ENCODE measurements at regions not wholly inside any gene's neighbourhood (a gene's known extent, or its start where the extent isn't known, plus 50 kb on each side); places are given as distances from the start of the nearest gene placed in this dataset.

DNA sequence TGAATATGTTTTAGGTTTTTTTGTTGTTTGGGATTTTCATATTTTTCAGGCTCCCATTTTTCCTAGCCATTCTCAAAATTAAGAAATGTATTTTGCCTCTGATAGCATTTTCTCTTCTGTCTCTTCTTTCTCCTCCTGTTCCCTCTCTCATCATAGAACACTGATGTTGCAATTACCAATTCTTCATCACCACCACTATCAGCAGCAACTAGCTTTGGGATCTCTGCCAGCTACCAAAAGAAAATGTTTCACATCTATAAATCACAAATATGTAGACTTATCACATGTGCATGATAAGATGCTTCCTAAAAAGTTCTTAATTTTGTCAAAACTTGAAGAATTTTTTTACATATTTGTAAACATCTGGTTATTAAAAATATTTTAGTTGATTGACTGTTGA lies 887.1 kb downstream of the MAT2B start:
- FAIRE-seq (no peak), DNase-seq (ENCODE audit: extremely low spot score, insufficient read length, low read depth) (no peak)

GRCh38 chr5:164394686-164395194 lies 889.3 kb downstream of the MAT2B start:
- FAIRE-seq, result no peak
- DNase-seq (ENCODE audit: extremely low spot score, insufficient read length, low read depth), result no peak

- FAIRE-seq (no peak), DNase-seq (ENCODE audit: extremely low spot score, insufficient read length, low read depth) (no peak)
Measured at GRCh38 chr5:164412531-164412930, 907.1 kb downstream of the MAT2B start.

DNA sequence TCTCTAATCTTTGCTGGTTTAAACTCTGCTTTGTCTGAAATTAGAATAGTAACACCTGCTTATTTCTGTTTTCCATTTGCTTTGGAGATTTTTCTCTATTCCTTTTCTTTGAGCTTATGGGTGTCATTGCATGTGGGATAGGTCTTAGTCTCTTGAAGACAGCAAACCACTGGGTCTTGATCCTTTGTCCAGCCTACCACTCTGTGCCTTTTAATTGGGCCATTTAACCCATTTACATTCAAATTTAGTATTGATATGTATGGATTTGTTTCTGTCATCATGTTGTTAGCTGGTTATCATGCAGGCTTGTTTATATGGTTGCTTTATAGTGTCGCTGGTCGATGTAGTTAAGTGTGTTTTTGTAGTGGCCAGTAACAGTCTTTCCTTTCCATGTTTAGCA lies 914.7 kb downstream of the MAT2B start:
- DNase-seq (ENCODE audit: extremely low spot score, insufficient read length, low read depth), result no peak
- no peak for FAIRE-seq

- no peak for DNase-seq (ENCODE audit: extremely low spot score, insufficient read length, low read depth)
- FAIRE-seq, result no peak
Measured at GRCh38 chr5:164422400-164422799, 917.0 kb downstream of the MAT2B start.

- FAIRE-seq (no peak), DNase-seq (ENCODE audit: extremely low spot score, insufficient read length, low read depth) (no peak)
Measured at GRCh38 chr5:164431634-164432304, 926.4 kb downstream of the MAT2B start.

DNA sequence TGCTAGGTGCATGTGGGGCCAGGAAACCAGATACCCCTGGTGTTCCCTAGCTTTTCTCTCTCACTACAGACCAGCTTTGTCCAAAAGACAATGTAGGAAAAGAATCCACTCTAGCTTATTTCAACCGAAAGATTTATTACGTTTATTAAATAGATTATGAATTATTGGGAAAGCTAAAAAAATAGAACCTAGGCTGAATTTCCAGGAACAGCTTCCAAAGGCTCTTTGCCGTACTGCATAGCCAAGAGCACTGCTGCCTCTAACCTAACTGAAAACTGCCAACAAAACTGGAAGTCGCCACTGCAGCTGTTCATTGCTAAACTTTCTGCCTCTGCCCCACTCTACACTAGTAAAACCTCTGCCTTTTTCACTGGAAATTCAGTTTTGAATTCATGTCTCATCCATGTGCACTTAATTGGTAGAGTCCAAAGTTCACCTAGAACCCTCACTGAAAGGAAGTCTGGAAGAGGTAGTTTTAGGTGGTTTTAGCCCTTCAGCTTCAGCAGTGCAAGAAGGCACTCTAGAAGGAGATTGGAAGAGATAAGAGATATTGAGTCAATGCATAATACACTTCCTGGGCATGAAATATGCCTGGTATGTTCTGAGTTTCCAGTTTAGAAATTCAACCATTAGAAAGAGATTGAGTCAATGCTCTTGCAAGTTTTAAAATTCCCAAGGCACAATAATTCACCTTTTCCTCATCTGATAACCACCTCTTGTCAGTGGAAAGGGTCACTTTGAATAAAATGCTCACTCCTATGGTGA lies 927.9 kb downstream of the MAT2B start:
- no peak for DNase-seq (ENCODE audit: extremely low spot score, insufficient read length, low read depth)
- FAIRE-seq, result no peak

GRCh38 chr5:164435576-164435975 lies 930.2 kb downstream of the MAT2B start:
- DNase-seq (ENCODE audit: extremely low spot score, insufficient read length, low read depth), result no peak
- FAIRE-seq, result no peak

DNA sequence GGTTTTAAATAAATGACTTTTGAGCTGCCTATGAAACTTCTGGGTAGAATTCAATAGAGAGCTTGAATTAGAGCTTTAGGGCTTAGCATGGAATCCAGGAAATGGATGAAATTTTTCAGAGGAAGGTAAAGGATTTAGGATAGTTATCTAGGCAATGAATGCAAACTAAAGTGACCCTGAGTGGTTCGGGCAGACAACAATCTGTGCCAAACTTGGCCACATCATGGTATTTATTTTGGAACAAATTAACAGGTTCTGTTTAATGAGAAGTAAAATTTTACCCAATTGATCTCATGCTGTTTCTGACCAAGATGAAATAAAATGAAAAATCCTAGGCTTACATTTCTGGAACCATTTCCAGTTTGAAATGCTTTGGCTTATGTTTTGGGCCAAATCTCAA lies 934.4 kb downstream of the MAT2B start:
- FAIRE-seq (no peak), DNase-seq (ENCODE audit: extremely low spot score, insufficient read length, low read depth) (no peak)

GRCh38 chr5:164449460-164449859 lies 944.0 kb downstream of the MAT2B start:
- DNase-seq (ENCODE audit: extremely low spot score, insufficient read length, low read depth) (no peak), FAIRE-seq (no peak)

DNA sequence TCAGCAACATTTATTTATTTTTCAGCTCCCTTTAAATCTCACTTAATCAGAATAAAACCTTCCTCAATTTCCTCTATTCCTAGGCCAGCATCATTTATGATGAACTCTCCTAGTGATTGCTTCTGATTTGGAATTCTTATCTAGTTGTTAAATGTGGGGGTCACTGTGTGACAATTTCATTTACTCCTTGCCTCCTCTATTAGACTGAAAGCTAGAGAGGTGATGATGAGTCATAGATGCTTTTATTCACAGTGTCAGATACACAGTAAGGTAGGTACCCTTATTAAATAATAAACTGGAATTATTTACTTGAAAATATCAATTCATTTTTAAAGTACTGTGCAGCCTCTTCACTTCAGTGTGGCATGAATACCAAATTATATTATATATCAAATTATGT lies 960.6 kb downstream of the MAT2B start:
- no peak for FAIRE-seq
- no peak for DNase-seq (ENCODE audit: extremely low spot score, insufficient read length, low read depth)

GRCh38 chr5:164470312-164470711 lies 964.9 kb downstream of the MAT2B start:
- no peak for FAIRE-seq

DNA sequence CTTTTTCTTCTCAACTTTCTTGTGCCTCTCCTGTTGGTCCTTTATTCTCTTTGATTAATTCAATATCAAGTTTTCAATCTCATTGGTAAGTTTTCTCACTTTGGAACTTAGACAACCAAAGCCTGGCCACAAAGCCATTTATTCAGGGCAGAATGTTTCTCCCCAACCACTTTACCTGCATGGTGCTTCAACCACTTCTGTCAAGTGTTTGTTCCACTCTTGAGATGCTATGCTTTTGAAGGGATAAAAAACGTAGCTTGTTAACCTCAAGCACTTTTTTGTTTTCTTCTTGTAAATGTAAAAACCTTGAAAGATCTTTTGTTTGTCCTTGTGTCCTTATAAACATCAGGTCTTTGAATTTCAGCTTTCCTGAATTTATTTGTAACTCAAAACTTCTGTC lies 966.7 kb downstream of the MAT2B start:
- DNase-seq (ENCODE audit: extremely low spot score, insufficient read length, low read depth) (no peak), FAIRE-seq (no peak)

More at GRCh38 chr5:164470312-164470711, 964.9 kb downstream of the MAT2B start:
- DNase-seq (ENCODE audit: extremely low spot score, insufficient read length, low read depth), result no peak

DNA sequence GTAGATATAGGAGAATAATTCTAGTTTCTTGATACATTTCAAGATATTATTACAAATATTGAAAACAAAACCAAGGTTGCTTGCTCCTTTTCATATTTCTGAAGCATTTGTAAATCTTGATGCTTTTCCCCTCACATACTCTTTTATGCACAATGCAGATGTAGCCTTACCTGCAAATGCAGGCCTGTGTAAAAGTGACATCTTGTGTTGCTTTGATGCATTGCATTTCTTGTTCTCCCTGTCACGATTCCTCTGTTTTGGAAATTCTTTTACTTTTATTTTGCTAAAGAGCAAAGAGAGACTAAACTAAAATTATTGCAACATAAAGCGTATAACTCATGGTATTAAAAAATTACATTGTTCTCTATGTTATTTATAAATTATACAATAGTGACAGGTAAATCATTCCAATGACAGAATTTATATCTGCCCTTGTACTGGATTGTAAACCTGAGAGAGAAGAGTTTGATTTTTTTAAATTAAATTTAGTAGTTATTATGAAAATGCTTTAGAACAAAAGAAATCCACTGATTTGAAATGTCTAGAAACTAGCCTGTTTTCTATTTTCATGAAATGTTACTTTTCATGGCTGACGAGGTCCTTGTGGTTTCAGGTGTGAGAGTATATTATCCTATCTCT lies 970.0 kb downstream of the MAT2B start:
- DNase-seq (ENCODE audit: extremely low spot score, insufficient read length, low read depth), result no peak

DNA sequence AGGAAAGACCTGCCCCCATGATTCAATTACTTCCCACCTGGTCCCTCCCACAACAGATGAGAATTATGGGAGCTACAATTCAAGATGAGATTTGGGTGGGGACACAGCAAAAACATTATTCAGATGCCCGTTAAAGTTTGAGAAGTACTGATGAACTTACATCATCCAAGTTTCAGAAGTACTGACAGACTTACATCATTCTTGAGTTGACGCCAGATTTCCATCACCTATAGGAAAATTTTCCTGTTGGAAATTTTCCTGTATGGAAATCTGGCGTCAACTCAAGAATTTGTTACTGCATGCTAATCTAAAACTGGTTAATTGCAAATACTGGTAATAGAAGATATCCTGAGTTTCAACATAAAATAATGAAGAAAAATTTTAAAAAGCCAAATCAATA lies 975.9 kb downstream of the MAT2B start:
- DNase-seq (ENCODE audit: extremely low spot score, insufficient read length, low read depth) (no peak), FAIRE-seq (no peak)

More for the DNA sequence above, 970.0 kb downstream of the MAT2B start:
- no peak for FAIRE-seq

GRCh38 chr5:164482351-164482750 lies 976.9 kb downstream of the MAT2B start:
- DNase-seq (ENCODE audit: extremely low spot score, insufficient read length, low read depth) (no peak), FAIRE-seq (no peak)

- DNase-seq (ENCODE audit: extremely low spot score, insufficient read length, low read depth), result no peak
- FAIRE-seq, result no peak
Measured at GRCh38 chr5:164484948-164485347, 979.5 kb downstream of the MAT2B start.

GRCh38 chr5:164487939-164488338 lies 982.5 kb downstream of the MAT2B start:
- DNase-seq (ENCODE audit: extremely low spot score, insufficient read length, low read depth) (no peak), FAIRE-seq (no peak)

DNA sequence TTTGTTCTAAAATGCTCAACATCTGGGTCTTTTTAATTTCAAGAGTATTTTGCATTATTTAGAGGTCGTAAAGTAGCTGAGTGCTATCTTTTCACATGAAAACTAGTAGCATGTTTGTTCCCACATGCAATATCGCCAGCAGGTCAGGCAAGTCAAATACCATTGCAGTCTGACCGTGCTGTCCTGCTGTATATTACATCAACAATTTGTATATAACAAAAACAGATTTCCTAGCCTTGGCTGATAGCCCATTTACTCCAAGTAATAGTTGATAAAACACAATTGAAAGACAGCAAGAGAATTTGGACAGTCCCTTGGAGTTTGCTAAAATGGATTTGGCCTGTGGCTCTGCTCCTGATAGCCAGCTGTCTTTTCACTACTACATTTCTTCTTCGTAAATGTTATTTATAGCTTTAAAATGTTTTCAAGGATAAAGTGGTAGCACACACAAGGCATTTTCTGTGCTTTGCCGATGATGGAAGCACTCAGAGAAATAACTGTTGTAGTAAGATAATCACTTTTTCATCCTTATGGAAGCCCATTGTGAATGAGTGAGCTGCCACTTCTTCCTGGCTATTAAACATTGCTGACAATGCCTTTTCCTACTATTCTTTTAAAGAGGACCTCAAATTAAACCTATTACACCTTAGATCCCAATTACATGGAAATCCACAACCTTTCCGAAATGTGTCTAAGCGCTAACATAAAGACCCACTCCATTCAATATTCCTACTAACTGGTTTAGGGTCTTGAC lies 992.1 kb downstream of the MAT2B start:
- no peak for FAIRE-seq
- no peak for DNase-seq (ENCODE audit: extremely low spot score, insufficient read length, low read depth)

DNA sequence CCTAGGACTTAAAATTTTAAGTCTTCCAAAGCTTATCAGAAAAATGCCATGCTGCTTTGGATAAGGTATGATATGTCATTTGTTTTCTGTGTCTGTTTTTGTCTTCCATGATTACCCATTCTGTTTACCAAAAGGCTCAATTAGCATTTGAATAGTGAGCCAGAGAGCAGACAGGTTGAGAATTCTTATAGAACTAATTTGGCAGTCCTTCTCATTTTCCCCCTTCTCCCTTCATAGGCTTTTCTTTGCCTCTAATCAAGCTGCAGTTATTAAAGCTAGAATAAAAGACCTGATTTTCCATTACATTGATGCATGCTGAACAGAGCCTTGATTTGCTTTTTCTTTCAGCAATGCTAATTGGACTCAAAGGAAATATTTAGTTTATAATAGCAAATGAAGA lies 993.0 kb downstream of the MAT2B start:
- DNase-seq (ENCODE audit: extremely low spot score, insufficient read length, low read depth), result no peak
- FAIRE-seq, result no peak

Measured in GM18507 (cell line).